Choroid plexus epithelial cell (primary cell): ENCODE measurements at regions not wholly inside any gene's neighbourhood (a gene's known extent, or its start where the extent isn't known, plus 50 kb on each side); places are given as distances from the start of the nearest gene placed in this dataset.
A peak's percentile ranks its signal among the peaks of the same experiment; 100 is the strongest.

Experiments
- DNase-seq: peaks from one replicate; pipeline ENCODE4 v3.0.0-alpha.2; 2010; ENCODE audit warnings: low read depth
- H3K4me3 ChIP-seq: 2 replicates; pipeline ENCODE4 v1.5.1; 2011; ENCODE audit warnings: low read depth, mild to moderate bottlenecking, control low read depth, low read length, moderate library complexity
- CTCF ChIP-seq: conservative IDR thresholded peaks from 2 replicates; pipeline ENCODE4 v1.5.1; 2011; ENCODE audit warnings: low read depth, mild to moderate bottlenecking, control low read depth, inconsistent platforms, low read length, moderate library complexity

- no peak for TF ChIP-seq CTCF
- no peak for DNase-seq
- H3K4me3 ChIP-seq = no peak overlapping the region
Observed at GRCh38 chr3:25043749-25044148, 384.3 kb upstream of the RARB start.

GRCh38 chr3:25044762-25045710 is 383.0 kb upstream of the RARB start:
- no peak for TF ChIP-seq CTCF
- DNase-seq = peak; percentile 40
- no peak overlapping the region for H3K4me3 ChIP-seq

- peak; percentile 56 for DNase-seq
- TF ChIP-seq CTCF = no peak
- H3K4me3 ChIP-seq = no peak overlapping the region
Observed at GRCh38 chr3:25046911-25047771, 380.9 kb upstream of the RARB start.

GRCh38 chr3:25049304-25049703 is 378.8 kb upstream of the RARB start:
- no peak for DNase-seq
- H3K4me3 ChIP-seq = no peak overlapping the region
- no peak for TF ChIP-seq CTCF

GRCh38 chr3:25053360-25053759 is 374.7 kb upstream of the RARB start:
- TF ChIP-seq CTCF = no peak
- H3K4me3 ChIP-seq = no peak overlapping the region
- DNase-seq = no peak

GRCh38 chr3:25056036-25056755 is 371.9 kb upstream of the RARB start:
- DNase-seq = no peak
- TF ChIP-seq CTCF = no peak
- no peak overlapping the region for H3K4me3 ChIP-seq
